ENCODE measurements at regions not wholly inside any gene's neighbourhood (a gene's known extent, or its start where the extent isn't known, plus 50 kb on each side); places are given as distances from the start of the nearest gene placed in this dataset.

- no peak for TF ChIP-seq CTCF (IDR thresholded peaks at IDR 0.05)
- no peak for DNase-seq (ENCODE audit: low spot score)
These were observed 110.1 kb upstream of the FAR2 start for GRCh38 chr12:29039013-29039412.

GRCh38 chr12:29041621-29042020 lies 107.5 kb upstream of the FAR2 start:
- Histone ChIP-seq H3K27ac (no peak overlapping the region), H3K4me3 (no peak overlapping the region)
- no peak for DNase-seq (ENCODE audit: low spot score)
- no peak for TF ChIP-seq CTCF (IDR thresholded peaks at IDR 0.05)

More at GRCh38 chr12:29039013-29039412, 110.1 kb upstream of the FAR2 start:
- Histone ChIP-seq H3K27ac (no peak overlapping the region), H3K4me3 (no peak overlapping the region)

- no peak for DNase-seq (ENCODE audit: low spot score)
- Histone ChIP-seq H3K4me3 (no peak overlapping the region), H3K27ac (no peak overlapping the region)
- no peak for TF ChIP-seq CTCF (IDR thresholded peaks at IDR 0.05)
These were observed 106.0 kb upstream of the FAR2 start for GRCh38 chr12:29043069-29043468.

- no peak for DNase-seq (ENCODE audit: low spot score)
- H3K4me3 ChIP-seq = no peak overlapping the region
- no peak for TF ChIP-seq CTCF (IDR thresholded peaks at IDR 0.05)
These were observed 104.3 kb upstream of the FAR2 start for GRCh38 chr12:29044799-29045198.

GRCh38 chr12:29048787-29049186 lies 100.3 kb upstream of the FAR2 start:
- no peak overlapping the region for H3K4me3 ChIP-seq
- TF ChIP-seq CTCF (IDR thresholded peaks at IDR 0.05) = no peak
- no peak overlapping the region for H3K27ac ChIP-seq
- DNase-seq (ENCODE audit: low spot score) = no peak

More at GRCh38 chr12:29044799-29045198, 104.3 kb upstream of the FAR2 start:
- no peak overlapping the region for H3K27ac ChIP-seq

GRCh38 chr12:29050503-29050902 lies 98.6 kb upstream of the FAR2 start:
- H3K27ac ChIP-seq = no peak overlapping the region
- TF ChIP-seq CTCF (IDR thresholded peaks at IDR 0.05) = no peak
- H3K4me3 ChIP-seq = no peak overlapping the region
- no peak for DNase-seq (ENCODE audit: low spot score)

GRCh38 chr12:29051221-29051620 lies 97.9 kb upstream of the FAR2 start:
- TF ChIP-seq CTCF (IDR thresholded peaks at IDR 0.05) = no peak
- Histone ChIP-seq H3K4me3 (no peak overlapping the region), H3K27ac (no peak overlapping the region)
- no peak for DNase-seq (ENCODE audit: low spot score)
